MG63 (cell line): ENCODE measurements at regions not wholly inside any gene's neighbourhood (a gene's known extent, or its start where the extent isn't known, plus 50 kb on each side); places are given as distances from the start of the nearest gene placed in this dataset.

Experiments
- DNase-seq: peaks from one replicate; pipeline ENCODE4 v3.0.0-alpha.2; 2020
- H3K27me3 ChIP-seq: fragments of 250-450 bp; sonication (Bioruptor Pico); 2 replicates; pipeline ENCODE4 v1.5.1; 2020; ENCODE audit warnings: mild to moderate bottlenecking, moderate library complexity
- H3K36me3 ChIP-seq: fragments of 250-450 bp; sonication (Bioruptor Pico); 2 replicates; pipeline ENCODE4 v1.5.1; 2020; ENCODE audit warnings: mild to moderate bottlenecking, moderate library complexity
- H3K4me3 ChIP-seq: fragments of 250-450 bp; sonication (Bioruptor Pico); 2 replicates; pipeline ENCODE4 v1.5.1; 2020; ENCODE audit warnings: mild to moderate bottlenecking, moderate library complexity
- H3K9me3 ChIP-seq: fragments of 250-450 bp; sonication (Bioruptor Pico); 2 replicates; pipeline ENCODE4 v1.5.1; 2020; ENCODE audit warnings: mild to moderate bottlenecking, moderate library complexity

DNA sequence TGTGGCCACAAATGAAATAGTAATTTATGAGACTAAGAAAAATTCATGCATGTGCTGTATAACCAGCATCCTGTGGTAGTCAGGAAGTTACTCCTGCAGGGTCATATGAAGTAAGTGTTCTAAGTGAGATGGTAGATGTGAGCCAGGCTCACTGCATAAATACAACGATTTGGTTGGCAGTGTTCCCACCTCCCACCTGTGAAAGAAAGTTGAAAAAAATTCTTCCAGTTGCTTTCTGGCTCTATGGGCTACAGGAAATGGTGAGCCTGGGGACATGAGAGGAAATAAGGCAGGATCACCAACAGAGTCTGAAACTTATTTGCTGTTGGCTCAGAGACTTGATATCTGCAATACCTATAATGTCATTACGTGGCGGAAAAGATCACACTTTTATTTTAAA lies 301.7 kb upstream of the SPRY2 start:
- H3K9me3 ChIP-seq, result no peaks in the 10 kb centered on the region
- no peaks in the 10 kb centered on the region for H3K36me3 ChIP-seq
- DNase-seq, result no peak
- H3K4me3 ChIP-seq, result no peak overlapping the region
- no peaks in the 10 kb centered on the region for H3K27me3 ChIP-seq

DNA sequence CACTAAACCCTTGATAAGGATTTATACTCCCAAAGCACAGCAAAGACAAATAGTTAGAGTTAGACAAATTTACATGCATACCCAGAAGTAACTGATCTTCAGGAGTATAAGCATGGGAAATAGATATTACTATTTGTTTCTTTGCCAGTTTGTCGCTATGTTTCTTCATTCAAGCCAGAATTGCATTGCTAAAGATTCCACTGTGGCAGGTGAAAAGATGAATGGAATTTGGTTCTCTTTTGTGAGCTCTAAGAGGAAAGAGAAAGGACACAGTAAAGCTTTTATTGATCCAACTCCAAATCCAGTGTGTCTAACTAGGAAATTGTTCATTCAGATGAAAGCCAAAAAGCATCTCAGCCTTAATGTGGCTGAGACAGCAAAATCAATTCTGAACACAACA lies 292.3 kb upstream of the SPRY2 start:
- Histone ChIP-seq H3K9me3 (no peaks in the 10 kb centered on the region), H3K4me3 (no peak overlapping the region), H3K36me3 (no peaks in the 10 kb centered on the region), H3K27me3 (no peaks in the 10 kb centered on the region)
- DNase-seq, result no peak

DNA sequence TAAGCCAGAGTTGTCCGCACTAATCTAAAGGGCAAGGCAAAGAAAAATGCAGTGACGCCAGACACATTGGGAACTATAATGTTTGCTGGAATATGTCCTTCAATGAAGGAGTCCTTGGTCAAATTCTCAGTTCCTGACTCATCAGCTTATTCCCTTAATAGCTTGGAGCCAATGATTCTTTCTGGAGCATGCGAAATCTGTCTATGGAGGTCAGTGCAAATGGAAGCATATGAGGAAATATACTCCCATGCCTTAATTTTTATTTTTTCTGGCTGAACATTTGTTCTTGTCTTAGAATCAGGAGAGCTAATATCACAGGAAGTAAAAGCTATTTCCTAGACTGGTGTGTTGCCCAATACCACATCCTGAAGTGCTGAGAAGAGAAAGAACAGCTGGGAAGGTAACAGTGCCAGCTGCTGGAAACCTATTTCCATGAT lies 289.8 kb upstream of the SPRY2 start:
- H3K9me3 ChIP-seq, result no peaks in the 10 kb centered on the region
- no peak for DNase-seq

DNA sequence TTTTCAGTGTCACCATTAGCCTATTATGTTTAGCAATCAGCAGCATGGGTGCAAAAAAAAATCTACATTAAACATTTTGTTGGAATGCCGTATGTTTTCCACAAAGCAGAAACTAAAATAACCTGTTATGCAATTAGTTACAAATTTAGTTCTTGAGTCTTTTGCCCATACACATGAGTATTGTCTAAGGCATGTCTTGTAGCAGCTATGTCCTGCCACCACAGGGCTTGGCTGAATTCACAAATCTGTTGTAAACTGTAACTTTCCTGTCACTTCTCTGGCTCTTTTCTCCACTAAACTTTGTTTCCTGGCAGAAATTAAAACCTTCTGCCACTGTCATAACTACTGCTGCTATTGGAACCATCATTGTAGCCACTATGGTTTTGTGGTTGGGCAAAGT lies 277.9 kb upstream of the SPRY2 start:
- Histone ChIP-seq H3K27me3 (no peaks in the 10 kb centered on the region), H3K4me3 (no peak overlapping the region), H3K9me3 (no peaks in the 10 kb centered on the region), H3K36me3 (no peaks in the 10 kb centered on the region)
- no peak for DNase-seq

More for the DNA sequence above, 289.8 kb upstream of the SPRY2 start:
- Histone ChIP-seq H3K27me3 (no peaks in the 10 kb centered on the region), H3K36me3 (no peaks in the 10 kb centered on the region), H3K4me3 (no peak overlapping the region)

DNA sequence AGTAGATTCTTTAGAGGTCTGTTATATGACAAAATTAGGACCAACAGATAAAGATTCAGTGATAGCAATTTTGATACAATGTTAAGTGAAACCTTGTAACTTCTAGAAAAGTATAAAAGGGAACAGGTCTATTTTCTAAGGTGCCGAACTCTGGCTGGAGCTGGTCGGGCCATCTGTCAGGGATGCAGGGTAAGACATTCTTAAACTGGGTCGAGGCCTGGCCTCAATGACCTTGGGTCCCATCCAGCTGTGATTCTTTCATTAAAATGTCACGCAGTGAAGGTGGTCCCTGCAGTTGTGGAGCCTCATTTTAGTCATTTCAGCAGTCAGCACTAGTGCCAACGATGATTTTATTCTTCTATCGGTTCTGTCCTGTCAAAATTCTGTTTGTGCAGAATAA lies 271.9 kb upstream of the SPRY2 start:
- Histone ChIP-seq H3K9me3 (no peaks in the 10 kb centered on the region), H3K4me3 (no peak overlapping the region), H3K27me3 (no peaks in the 10 kb centered on the region), H3K36me3 (no peaks in the 10 kb centered on the region)
- no peak for DNase-seq

DNA sequence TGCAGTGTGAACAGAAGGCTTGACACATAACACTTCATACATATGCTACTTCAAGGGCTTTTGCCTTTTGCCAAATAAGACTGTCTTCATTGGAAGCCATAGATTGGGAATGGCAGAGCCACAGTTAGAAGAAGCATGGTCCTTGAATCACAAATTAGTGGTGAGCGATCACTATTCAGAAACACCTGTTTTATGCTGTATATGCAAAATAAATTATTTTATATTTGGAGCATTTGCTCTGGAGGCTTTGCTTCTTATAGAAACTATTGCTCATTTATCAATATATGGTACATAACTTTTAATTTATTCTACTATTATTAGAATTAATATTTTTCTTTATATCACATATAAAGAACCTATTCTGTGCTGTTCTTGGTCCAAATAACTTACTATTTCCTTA lies 270.4 kb upstream of the SPRY2 start:
- Histone ChIP-seq H3K9me3 (no peaks in the 10 kb centered on the region), H3K36me3 (no peaks in the 10 kb centered on the region), H3K4me3 (no peak overlapping the region), H3K27me3 (no peaks in the 10 kb centered on the region)
- no peak for DNase-seq

DNA sequence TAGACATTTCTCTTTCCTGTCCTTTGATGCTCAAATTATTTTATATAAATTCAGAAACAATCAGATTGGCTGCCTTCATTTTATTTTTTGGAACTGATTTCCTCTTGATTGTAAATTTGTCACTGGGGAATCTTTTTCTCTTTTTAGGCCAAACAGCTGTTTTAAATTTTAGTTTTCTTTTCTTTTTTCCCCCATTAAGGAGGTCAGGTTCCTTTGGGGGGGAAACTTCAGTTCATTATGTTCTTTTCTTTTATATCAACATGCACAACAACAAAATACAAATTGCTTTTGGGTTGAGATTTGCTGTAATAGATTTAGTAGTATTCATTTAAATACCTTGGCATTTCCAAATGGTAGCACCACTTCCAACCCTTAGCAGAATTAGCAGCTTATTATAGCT lies 264.8 kb upstream of the SPRY2 start:
- H3K9me3 ChIP-seq, result no peaks in the 10 kb centered on the region
- no peaks in the 10 kb centered on the region for H3K27me3 ChIP-seq
- H3K4me3 ChIP-seq, result no peak overlapping the region
- no peaks in the 10 kb centered on the region for H3K36me3 ChIP-seq
- DNase-seq, result no peak

DNA sequence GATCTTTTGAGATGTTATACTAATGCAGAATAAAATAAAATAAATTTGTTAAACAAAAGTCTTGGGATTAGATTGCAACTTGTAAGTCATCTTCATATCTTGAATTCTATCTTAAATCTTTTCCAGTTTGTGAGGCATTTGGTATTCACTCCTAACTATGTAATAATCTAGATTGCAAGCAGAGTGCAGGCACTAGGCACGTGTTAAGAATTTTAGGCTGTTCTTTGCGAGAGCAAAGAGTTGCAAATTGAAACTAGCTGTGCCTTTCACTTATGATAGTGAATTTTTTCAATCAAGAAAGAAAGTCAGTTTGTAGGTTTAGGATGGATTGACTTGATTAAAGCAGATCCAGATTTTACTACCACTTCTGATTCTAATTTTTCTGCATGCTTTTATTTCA lies 264.1 kb upstream of the SPRY2 start:
- no peak for DNase-seq
- H3K9me3 ChIP-seq, result no peaks in the 10 kb centered on the region
- H3K36me3 ChIP-seq, result no peaks in the 10 kb centered on the region
- H3K27me3 ChIP-seq, result no peaks in the 10 kb centered on the region
- no peak overlapping the region for H3K4me3 ChIP-seq

DNA sequence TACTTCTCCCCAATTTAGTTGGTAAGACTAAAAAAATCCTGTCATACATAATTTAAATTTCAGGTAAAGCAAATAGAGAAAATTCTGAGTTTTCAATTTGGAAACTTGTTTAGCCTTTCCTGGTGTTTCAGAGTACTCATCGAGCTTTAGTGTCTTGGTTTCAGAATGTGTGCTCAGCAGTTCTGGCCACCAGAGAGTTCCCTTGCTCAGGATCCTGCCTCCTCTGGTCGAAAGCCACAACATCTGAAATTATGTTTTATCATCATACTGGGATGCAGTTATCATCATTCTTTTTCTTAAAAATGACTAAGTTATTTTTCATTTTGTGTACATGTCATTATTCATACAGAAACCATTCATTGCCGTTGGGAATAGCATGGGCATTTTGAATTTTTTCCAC lies 263.2 kb upstream of the SPRY2 start:
- H3K27me3 ChIP-seq, result no peaks in the 10 kb centered on the region
- no peak for DNase-seq
- no peaks in the 10 kb centered on the region for H3K36me3 ChIP-seq
- no peak overlapping the region for H3K4me3 ChIP-seq
- H3K9me3 ChIP-seq, result no peaks in the 10 kb centered on the region

DNA sequence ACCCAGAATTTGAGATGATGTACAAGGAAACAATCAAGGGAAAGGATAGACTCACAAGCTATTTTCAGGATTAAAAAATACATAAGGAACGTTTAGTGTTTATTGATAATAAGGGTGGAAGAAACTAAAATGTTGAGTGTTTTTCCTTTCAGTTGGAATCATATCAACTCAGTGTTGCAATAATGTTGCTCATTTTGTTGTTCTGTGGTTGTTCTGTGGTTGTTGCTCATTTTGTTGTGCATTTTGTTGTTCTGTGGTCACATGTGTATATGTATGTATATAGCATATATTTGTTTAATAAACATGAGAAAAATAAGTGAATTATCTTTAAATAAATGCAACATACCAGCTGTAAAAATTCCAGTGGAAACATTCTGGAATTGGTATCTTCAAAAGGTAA lies 262.4 kb upstream of the SPRY2 start:
- H3K27me3 ChIP-seq, result no peaks in the 10 kb centered on the region
- no peaks in the 10 kb centered on the region for H3K36me3 ChIP-seq
- DNase-seq, result no peak
- H3K9me3 ChIP-seq, result no peaks in the 10 kb centered on the region
- H3K4me3 ChIP-seq, result no peak overlapping the region

DNA sequence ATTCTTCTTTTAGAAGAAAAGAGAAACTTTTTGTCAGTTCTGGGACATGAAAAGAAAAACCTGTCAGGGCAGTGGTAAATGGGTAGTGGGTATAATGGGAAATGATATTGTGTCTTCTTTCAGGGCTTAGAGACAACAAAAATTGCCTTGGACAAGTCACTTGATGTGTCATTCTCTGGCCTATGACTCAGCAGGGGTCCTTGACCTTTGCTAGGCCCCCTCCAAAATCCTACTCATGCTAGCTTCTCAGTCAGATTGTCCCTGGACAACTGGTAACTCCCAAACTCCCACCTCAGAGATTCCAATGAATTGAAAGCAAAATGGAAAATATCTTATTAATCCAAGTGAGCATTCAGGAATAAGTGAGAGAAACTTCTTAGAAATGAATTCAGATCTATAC lies 258.8 kb upstream of the SPRY2 start:
- Histone ChIP-seq H3K4me3 (no peak overlapping the region), H3K36me3 (no peaks in the 10 kb centered on the region), H3K9me3 (no peaks in the 10 kb centered on the region), H3K27me3 (no peaks in the 10 kb centered on the region)
- DNase-seq, result no peak

DNA sequence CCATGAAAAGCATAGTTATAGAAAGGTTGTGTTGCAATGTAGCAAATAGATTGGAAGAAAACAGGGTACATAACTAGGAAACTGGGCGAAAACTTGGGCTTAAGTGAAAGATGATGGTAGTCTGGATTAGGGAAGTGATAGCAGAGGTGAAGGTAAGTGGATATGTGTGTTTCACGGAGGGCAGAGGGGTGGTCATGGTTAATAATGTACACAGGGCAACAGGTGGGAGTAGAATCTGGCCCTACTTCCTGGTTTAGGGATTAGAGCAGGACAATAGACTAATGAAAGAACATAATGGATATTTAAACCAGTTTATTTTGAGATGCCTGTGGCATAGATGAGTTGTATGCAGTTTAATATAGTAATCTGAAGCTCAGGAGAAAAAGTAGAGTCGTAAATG lies 257.3 kb upstream of the SPRY2 start:
- no peak overlapping the region for H3K4me3 ChIP-seq
- no peak for DNase-seq
- no peaks in the 10 kb centered on the region for H3K27me3 ChIP-seq
- no peaks in the 10 kb centered on the region for H3K36me3 ChIP-seq
- no peaks in the 10 kb centered on the region for H3K9me3 ChIP-seq

DNA sequence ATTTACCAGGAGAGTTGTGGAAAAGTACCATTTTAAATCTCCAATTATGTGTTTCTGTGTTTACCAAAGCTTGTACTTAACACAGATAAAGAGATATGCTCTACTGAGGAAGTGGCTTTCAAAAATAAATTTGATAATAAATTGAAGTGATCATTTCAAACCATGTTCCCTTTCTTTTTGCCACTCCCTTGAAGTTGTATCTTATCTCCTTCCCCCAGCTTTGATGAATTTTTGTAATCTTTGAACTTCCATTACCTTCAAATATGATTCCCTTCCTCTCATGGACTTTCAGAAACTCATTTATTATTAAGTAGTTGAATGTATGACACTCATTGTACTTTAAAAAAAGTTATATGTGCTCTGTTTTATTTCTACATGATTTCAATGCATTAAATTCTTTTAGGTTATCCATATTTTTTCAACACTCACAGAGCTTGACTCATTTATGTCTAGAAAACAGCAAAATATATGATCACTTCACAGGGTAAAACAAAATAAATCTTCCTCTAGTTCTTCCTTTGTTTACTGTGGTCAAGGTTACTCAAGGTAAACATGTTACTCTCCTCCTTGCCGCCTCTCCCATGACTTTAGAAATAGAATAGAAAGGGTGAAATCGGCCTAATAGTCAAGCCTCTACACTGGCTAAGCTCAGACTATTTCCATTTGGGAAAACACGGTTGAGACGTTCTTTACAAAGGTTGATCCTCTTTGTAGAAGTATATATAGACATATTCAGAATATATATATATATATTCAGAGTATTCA lies 251.2 kb upstream of the SPRY2 start:
- Histone ChIP-seq H3K27me3 (no peaks in the 10 kb centered on the region), H3K9me3 (no peaks in the 10 kb centered on the region), H3K4me3 (no peak overlapping the region), H3K36me3 (no peaks in the 10 kb centered on the region)
- DNase-seq, result no peak

DNA sequence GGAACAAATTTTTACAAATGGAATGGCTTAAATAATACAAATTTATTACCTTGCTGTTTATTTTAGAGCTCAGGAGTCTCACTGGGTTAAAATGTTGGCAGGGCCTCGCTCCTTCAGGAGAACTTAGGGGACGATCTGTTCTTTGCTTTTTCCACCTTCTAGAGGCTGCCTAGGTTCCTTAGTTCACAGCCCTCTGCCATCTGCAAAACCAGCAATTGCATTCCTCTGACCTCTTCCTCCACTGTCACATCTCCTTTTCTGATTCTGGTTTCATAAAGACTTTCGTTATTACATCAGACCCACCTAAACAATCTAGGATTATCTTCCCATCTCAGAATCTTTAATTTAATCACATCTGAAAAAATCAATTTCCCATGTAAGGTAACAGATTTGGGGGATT lies 249.6 kb upstream of the SPRY2 start:
- Histone ChIP-seq H3K9me3 (no peaks in the 10 kb centered on the region), H3K36me3 (no peaks in the 10 kb centered on the region), H3K4me3 (no peak overlapping the region), H3K27me3 (no peaks in the 10 kb centered on the region)
- DNase-seq, result no peak

DNA sequence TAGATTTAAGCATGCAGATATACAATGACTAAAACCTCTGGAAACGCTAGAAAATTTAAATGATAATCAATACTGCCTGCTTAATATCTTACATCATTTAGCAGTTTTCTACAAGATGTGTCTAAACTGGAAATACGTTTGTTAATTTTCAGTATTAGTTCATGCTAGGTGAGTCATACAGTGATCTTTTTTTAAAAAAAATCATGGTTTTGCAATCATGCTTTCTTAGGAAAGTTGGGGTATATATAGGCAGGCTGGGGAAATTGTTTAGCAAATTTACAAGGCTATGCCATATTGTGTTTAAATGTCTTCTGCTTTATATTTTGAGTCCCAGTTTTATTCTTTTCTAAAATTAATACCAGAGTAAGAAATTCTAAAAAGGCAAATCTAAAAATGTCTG lies 245.4 kb upstream of the SPRY2 start:
- Histone ChIP-seq H3K4me3 (no peak overlapping the region), H3K36me3 (no peaks in the 10 kb centered on the region), H3K27me3 (no peaks in the 10 kb centered on the region), H3K9me3 (no peaks in the 10 kb centered on the region)
- no peak for DNase-seq

DNA sequence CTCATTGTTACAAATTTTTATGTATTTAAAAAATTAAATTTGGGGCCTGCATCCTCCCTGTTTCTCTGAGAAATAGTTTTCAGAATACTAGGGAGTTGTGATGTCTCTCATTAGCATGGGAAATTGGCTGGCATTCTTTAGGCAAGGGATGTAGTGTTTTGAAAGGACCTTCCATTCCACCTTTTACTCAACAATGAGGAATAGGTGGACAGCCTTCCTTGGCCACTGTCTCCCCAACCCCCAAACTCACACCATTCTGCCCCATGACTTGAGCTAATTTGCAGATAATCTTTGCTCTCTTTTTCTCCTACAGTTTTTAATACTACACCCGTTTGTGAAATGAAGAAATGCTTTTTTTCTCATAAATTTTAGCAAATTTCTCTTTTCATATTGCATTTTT lies 244.6 kb upstream of the SPRY2 start:
- Histone ChIP-seq H3K4me3 (no peak overlapping the region), H3K9me3 (no peaks in the 10 kb centered on the region), H3K27me3 (no peaks in the 10 kb centered on the region), H3K36me3 (no peaks in the 10 kb centered on the region)
- no peak for DNase-seq

DNA sequence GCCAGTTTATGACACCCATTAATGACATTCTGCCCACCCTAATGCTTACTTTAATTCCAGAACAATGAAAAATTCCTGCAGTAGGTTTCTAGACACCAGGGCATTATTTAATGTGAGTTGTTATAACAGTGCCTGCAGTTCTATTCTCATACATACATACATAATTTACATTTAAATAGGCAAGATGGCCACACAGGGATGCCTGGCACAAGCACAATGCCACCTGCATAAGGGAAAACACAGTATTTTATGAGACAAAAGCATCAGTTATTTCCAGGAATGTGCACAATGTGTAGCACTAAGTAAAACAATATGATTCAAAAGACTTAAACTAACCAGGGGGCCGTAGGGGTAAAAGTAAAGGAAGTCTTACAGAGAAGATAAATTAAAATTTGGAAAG lies 243.9 kb upstream of the SPRY2 start:
- H3K27me3 ChIP-seq, result no peaks in the 10 kb centered on the region
- DNase-seq, result no peak
- H3K4me3 ChIP-seq, result no peak overlapping the region
- H3K9me3 ChIP-seq, result no peaks in the 10 kb centered on the region
- H3K36me3 ChIP-seq, result no peaks in the 10 kb centered on the region

DNA sequence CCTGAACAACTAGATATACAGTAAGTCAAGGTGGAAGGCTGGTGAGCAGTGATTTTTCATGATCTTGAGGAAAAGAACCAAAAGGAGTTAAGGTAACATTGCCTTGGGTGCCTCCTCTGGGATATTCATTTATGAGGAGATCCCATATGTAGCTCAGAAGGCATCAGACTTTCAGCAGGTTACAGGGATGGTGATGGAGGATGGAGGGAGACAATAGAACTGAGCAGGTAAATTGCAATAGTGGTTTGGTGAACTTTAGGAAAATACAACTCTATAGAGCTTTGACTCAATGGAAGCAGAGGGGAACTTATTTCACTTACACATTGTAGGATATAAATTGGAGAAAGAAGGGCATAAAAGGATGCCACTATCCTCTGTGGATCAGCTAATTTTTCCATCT lies 243.4 kb upstream of the SPRY2 start:
- H3K27me3 ChIP-seq, result no peaks in the 10 kb centered on the region

More for the DNA sequence above, 243.4 kb upstream of the SPRY2 start:
- DNase-seq, result no peak
- no peak overlapping the region for H3K4me3 ChIP-seq
- H3K9me3 ChIP-seq, result no peaks in the 10 kb centered on the region
- H3K36me3 ChIP-seq, result no peaks in the 10 kb centered on the region
